Astrocyte (in vitro differentiated cells and primary cell): ENCODE measurements at regions not wholly inside any gene's neighbourhood (a gene's known extent, or its start where the extent isn't known, plus 50 kb on each side); places are given as distances from the start of the nearest gene placed in this dataset.
"Not testable (repeated sequence)": the region's sequence is repeated elsewhere in the genome, so short reads cannot be mapped to it uniquely, and the experiment has no call there.

Experiments used
- DNase-seq: peaks from one replicate; pipeline ENCODE4 v3.0.0-alpha.2; 2010; ENCODE audit warnings: low read depth
- FAIRE-seq: peaks from 2 replicates; lab custom pipeline; 2011; peaks lifted over from hg19 to GRCh38; lab: Jason Lieb, UNC
- H2AFZ ChIP-seq: 2 replicates; pipeline ENCODE4 v1.6.0; 2012; ENCODE audit warnings: low read depth, low read length, inconsistent platforms
- H3K27ac ChIP-seq: 2 replicates; pipeline ENCODE4 v1.5.1; 2011; ENCODE audit warnings: low read depth, low read length, inconsistent platforms
- H3K27me3 ChIP-seq: 2 replicates; pipeline ENCODE4 v1.6.0; 2011; ENCODE audit warnings: low read length, inconsistent platforms; ENCODE audit not compliant: insufficient read depth
- H3K36me3 ChIP-seq: 2 replicates; pipeline ENCODE4 v1.5.1; 2011; ENCODE audit warnings: low read length, inconsistent platforms; ENCODE audit not compliant: insufficient read depth
- H3K4me1 ChIP-seq: 2 replicates; pipeline ENCODE4 v1.5.1; 2011; ENCODE audit warnings: low read length, inconsistent platforms; ENCODE audit not compliant: insufficient read depth
- H3K4me2 ChIP-seq: 2 replicates; pipeline ENCODE4 v1.6.0; 2012; ENCODE audit warnings: low read length, inconsistent platforms
- H3K4me3 ChIP-seq: 2 replicates; pipeline ENCODE4 v1.5.1; 2011; ENCODE audit warnings: low read depth, mild to moderate bottlenecking, low read length, inconsistent platforms; ENCODE audit not compliant: insufficient read depth
- H3K79me2 ChIP-seq: 2 replicates; pipeline ENCODE4 v1.6.0; 2012; ENCODE audit warnings: mild to moderate bottlenecking, low read length, inconsistent platforms; ENCODE audit not compliant: insufficient read depth
- H3K9ac ChIP-seq: 2 replicates; pipeline ENCODE4 v1.6.0; 2012; ENCODE audit warnings: mild to moderate bottlenecking, low read length, inconsistent platforms
- H3K9me3 ChIP-seq: 2 replicates; pipeline ENCODE4 v1.5.1; 2012; ENCODE audit warnings: low read depth, mild to moderate bottlenecking, low read length, inconsistent platforms; ENCODE audit not compliant: insufficient read depth
- H4K20me1 ChIP-seq: 2 replicates; pipeline ENCODE4 v1.6.0; 2012; ENCODE audit warnings: low read length, inconsistent platforms; ENCODE audit not compliant: insufficient read depth
- H3K27ac Mint-ChIP-seq: one replicate; pipeline ENCODE4 v1.8.0; 2021; ENCODE audit warnings: mild to moderate bottlenecking, mixed read lengths; ENCODE audit not compliant: unreplicated experiment
- H3K27me3 Mint-ChIP-seq: one replicate; pipeline ENCODE4 v1.8.0; 2021; ENCODE audit warnings: low read depth, mixed read lengths; ENCODE audit not compliant: unreplicated experiment
- H3K36me3 Mint-ChIP-seq: one replicate; pipeline ENCODE4 v1.8.0; 2021; ENCODE audit warnings: low read depth, mixed read lengths; ENCODE audit not compliant: unreplicated experiment
- H3K4me1 Mint-ChIP-seq: one replicate; pipeline ENCODE4 v1.8.0; 2021; ENCODE audit warnings: low read depth, mixed read lengths; ENCODE audit not compliant: unreplicated experiment
- H3K4me3 Mint-ChIP-seq: one replicate; pipeline ENCODE4 v1.8.0; 2021; ENCODE audit warnings: mild to moderate bottlenecking, moderate library complexity, mixed read lengths; ENCODE audit not compliant: unreplicated experiment
- H3K9me3 Mint-ChIP-seq: one replicate; pipeline ENCODE4 v1.8.0; 2021; ENCODE audit warnings: mild to moderate bottlenecking, mixed read lengths; ENCODE audit not compliant: unreplicated experiment
- EZH2 ChIP-seq: IDR thresholded peaks from 2 replicates; pipeline ENCODE4 v1.6.1; 2012; ENCODE audit warnings: mild to moderate bottlenecking, low read length, inconsistent platforms; ENCODE audit not compliant: insufficient read depth
- TF ChIP-seq, protein P1 (sequence below): IDR thresholded peaks from 2 replicates; pipeline ENCODE4 v1.5.1; 2011; ENCODE audit warnings: low read depth, mild to moderate bottlenecking, inconsistent platforms, low read length, moderate library complexity; ENCODE audit not compliant: insufficient read depth

- no peak overlapping the region for H3K9ac ChIP-seq
- TF ChIP-seq, protein P1, sequence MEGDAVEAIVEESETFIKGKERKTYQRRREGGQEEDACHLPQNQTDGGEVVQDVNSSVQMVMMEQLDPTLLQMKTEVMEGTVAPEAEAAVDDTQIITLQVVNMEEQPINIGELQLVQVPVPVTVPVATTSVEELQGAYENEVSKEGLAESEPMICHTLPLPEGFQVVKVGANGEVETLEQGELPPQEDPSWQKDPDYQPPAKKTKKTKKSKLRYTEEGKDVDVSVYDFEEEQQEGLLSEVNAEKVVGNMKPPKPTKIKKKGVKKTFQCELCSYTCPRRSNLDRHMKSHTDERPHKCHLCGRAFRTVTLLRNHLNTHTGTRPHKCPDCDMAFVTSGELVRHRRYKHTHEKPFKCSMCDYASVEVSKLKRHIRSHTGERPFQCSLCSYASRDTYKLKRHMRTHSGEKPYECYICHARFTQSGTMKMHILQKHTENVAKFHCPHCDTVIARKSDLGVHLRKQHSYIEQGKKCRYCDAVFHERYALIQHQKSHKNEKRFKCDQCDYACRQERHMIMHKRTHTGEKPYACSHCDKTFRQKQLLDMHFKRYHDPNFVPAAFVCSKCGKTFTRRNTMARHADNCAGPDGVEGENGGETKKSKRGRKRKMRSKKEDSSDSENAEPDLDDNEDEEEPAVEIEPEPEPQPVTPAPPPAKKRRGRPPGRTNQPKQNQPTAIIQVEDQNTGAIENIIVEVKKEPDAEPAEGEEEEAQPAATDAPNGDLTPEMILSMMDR: no peak
- no peak for TF ChIP-seq EZH2
- H3K4me1 Mint-ChIP-seq: no peaks in the 10 kb centered on the region
Observed at GRCh38 chr3:89923921-89924610, 816.6 kb downstream of the EPHA3 start.

GRCh38 chr3:89925976-89926375 lies 818.6 kb downstream of the EPHA3 start:
- H4K20me1 ChIP-seq: no peaks in the 10 kb centered on the region
- Mint-ChIP-seq H3K4me1 (no peaks in the 10 kb centered on the region), H3K27ac (no peak overlapping the region), H3K4me3 (no peak overlapping the region), H3K27me3 (no peaks in the 10 kb centered on the region), H3K36me3 (no peaks in the 10 kb centered on the region), H3K9me3 (peaks cover 6% of the 10 kb centered on the region)
- no peak overlapping the region for H3K9ac ChIP-seq
- FAIRE-seq (no peak), DNase-seq (no peak)
- no peaks in the 10 kb centered on the region for H3K79me2 ChIP-seq
- no peak overlapping the region for H3K27ac ChIP-seq
- no peak overlapping the region for H3K4me2 ChIP-seq
- no peak overlapping the region for H2AFZ ChIP-seq
- no peaks in the 10 kb centered on the region for H3K36me3 ChIP-seq
- no peaks in the 10 kb centered on the region for H3K9me3 ChIP-seq
- no peak overlapping the region for H3K4me3 ChIP-seq
- no peaks in the 10 kb centered on the region for H3K27me3 ChIP-seq
- no peaks in the 10 kb centered on the region for H3K4me1 ChIP-seq
- TF ChIP-seq EZH2: no peak
- TF ChIP-seq, protein P1: no peak

More at GRCh38 chr3:89923921-89924610, 816.6 kb downstream of the EPHA3 start:
- H3K27ac Mint-ChIP-seq: no peak overlapping the region
- H3K27ac ChIP-seq: no peak overlapping the region
- no peak overlapping the region for H3K4me2 ChIP-seq
- no peaks in the 10 kb centered on the region for H3K9me3 ChIP-seq
- no peaks in the 10 kb centered on the region for H4K20me1 ChIP-seq
- no peak overlapping the region for H2AFZ ChIP-seq
- no peaks in the 10 kb centered on the region for H3K27me3 ChIP-seq
- H3K36me3 Mint-ChIP-seq: no peaks in the 10 kb centered on the region
- no peak overlapping the region for H3K4me3 Mint-ChIP-seq
- no peak for FAIRE-seq
- H3K9me3 Mint-ChIP-seq: peaks cover 6% of the 10 kb centered on the region
- no peaks in the 10 kb centered on the region for H3K79me2 ChIP-seq
- H3K4me3 ChIP-seq: no peak overlapping the region
- no peaks in the 10 kb centered on the region for H3K36me3 ChIP-seq
- H3K4me1 ChIP-seq: no peaks in the 10 kb centered on the region
- H3K27me3 Mint-ChIP-seq: no peaks in the 10 kb centered on the region
- DNase-seq: no peak

- H3K4me3 Mint-ChIP-seq: no peak overlapping the region
- Histone ChIP-seq H3K4me2 (no peak overlapping the region), H3K79me2 (no peaks in the 10 kb centered on the region), H3K9me3 (no peaks in the 10 kb centered on the region), H3K4me1 (no peaks in the 10 kb centered on the region), H3K9ac (no peak overlapping the region), H3K36me3 (no peaks in the 10 kb centered on the region), H2AFZ (no peak overlapping the region), H4K20me1 (no peaks in the 10 kb centered on the region), H3K27me3 (no peaks in the 10 kb centered on the region), H3K4me3 (no peak overlapping the region), H3K27ac (no peak overlapping the region)
- no peaks in the 10 kb centered on the region for H3K4me1 Mint-ChIP-seq
- no peak overlapping the region for H3K27ac Mint-ChIP-seq
- H3K27me3 Mint-ChIP-seq: no peaks in the 10 kb centered on the region
- TF ChIP-seq EZH2: no peak
- TF ChIP-seq, protein P1: no peak
- H3K36me3 Mint-ChIP-seq: no peaks in the 10 kb centered on the region
- FAIRE-seq (no peak), DNase-seq (no peak)
- no peaks in the 10 kb centered on the region for H3K9me3 Mint-ChIP-seq
Observed at GRCh38 chr3:89932882-89933281, 825.5 kb downstream of the EPHA3 start.

GRCh38 chr3:89944461-89944860 lies 837.0 kb downstream of the EPHA3 start:
- peaks cover 14% of the 10 kb centered on the region for H3K9me3 Mint-ChIP-seq
- H3K36me3 Mint-ChIP-seq: not testable (repeated sequence)

More at GRCh38 chr3:89944461-89944860, 837.0 kb downstream of the EPHA3 start:
- H3K27me3 Mint-ChIP-seq, H2AFZ ChIP-seq, H3K27ac ChIP-seq, H3K4me3 ChIP-seq, H3K36me3 ChIP-seq, H4K20me1 ChIP-seq, H3K27me3 ChIP-seq, H3K9me3 ChIP-seq, H3K4me1 ChIP-seq, FAIRE-seq, H3K79me2 ChIP-seq, H3K4me3 Mint-ChIP-seq, DNase-seq, H3K4me2 ChIP-seq, H3K4me1 Mint-ChIP-seq, H3K9ac ChIP-seq, H3K27ac Mint-ChIP-seq: not testable (repeated sequence)
